ENCODE measurements at regions not wholly inside any gene's neighbourhood (a gene's known extent, or its start where the extent isn't known, plus 50 kb on each side); places are given as distances from the start of the nearest gene placed in this dataset.

DNA sequence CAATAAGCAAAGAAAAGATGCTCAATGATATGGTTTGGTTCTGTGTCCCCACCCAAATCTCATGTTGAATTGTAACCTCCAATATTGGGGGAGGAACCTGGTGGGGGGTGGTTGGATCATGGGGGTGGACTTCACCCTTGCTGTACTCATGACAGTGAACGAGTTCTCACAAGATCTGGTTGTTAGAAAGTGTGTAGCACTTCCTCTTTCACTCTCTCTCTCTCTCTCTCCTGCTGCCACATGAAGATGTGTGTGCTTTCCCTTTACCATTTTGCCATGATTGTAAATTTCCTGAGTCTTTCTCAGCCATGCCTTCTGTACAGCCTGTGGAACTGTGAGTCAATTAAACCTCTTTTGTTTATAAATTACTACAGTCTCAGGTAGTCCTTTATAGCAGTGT, 248.4 kb downstream of the HHIPL2 start:
- Histone ChIP-seq H2AFZ (ENCODE audit: low read length) (no peak overlapping the region), H2BK15ac (ENCODE audit: low read depth, low read length) (no peak overlapping the region), H2BK20ac (ENCODE audit: low read depth, low read length, poor library complexity, severe bottlenecking) (no peak overlapping the region), H3K18ac (ENCODE audit: insufficient read length, low read depth, low read length) (no peak overlapping the region), H4K8ac (replicated peaks; ENCODE audit: insufficient read length, low read depth, low read length) (no peak overlapping the region), H3K23me2 (ENCODE audit: insufficient read length, low read depth, low read length, poor library complexity, severe bottlenecking) (no peaks in the 10 kb centered on the region), H3K27me3 (ENCODE audit: insufficient read depth, low read length) (no peaks in the 10 kb centered on the region), H3K79me2 (ENCODE audit: insufficient read depth, low read length) (no peaks in the 10 kb centered on the region), H3K14ac (ENCODE audit: insufficient read depth, low read length) (no peak overlapping the region), H3K9me3 (ENCODE audit: control insufficient read depth, low read depth, low read length) (no peaks in the 10 kb centered on the region), H3T11ph (ENCODE audit: low read length) (no peak overlapping the region), H3K23ac (ENCODE audit: insufficient read length, low read depth, low read length) (no peak overlapping the region), H4K91ac (ENCODE audit: insufficient read length, low read depth, low read length) (no peak overlapping the region), H3K79me1 (ENCODE audit: insufficient read depth, low read depth, low read length, poor library complexity, severe bottlenecking) (no peaks in the 10 kb centered on the region), H2AK5ac (ENCODE audit: insufficient read length, low read length) (no peak overlapping the region), H3K4ac (ENCODE audit: low read depth, low read length) (no peak overlapping the region), H2BK120ac (ENCODE audit: low read depth, low read length, poor library complexity, severe bottlenecking) (no peak overlapping the region), H2BK12ac (ENCODE audit: insufficient read length, low read depth, low read length) (no peak overlapping the region), H3K27ac (ENCODE audit: insufficient read length, low read depth, low read length) (no peak overlapping the region), H4K5ac (ENCODE audit: insufficient read length, low read depth, low read length) (no peak overlapping the region), H3K9ac (ENCODE audit: extremely low read depth, insufficient read length, low read length) (no peak overlapping the region), H2BK5ac (ENCODE audit: insufficient read length, low read length) (no peak overlapping the region), H3K56ac (ENCODE audit: insufficient read length, low read depth, low read length) (no peak overlapping the region), H4K20me1 (ENCODE audit: control insufficient read depth, insufficient read depth, insufficient read length) (no peaks in the 10 kb centered on the region), H3K4me1 (ENCODE audit: insufficient read depth, low read length) (no peaks in the 10 kb centered on the region), H3K4me2 (ENCODE audit: insufficient read depth, insufficient read length, low read length) (no peak overlapping the region)
- no CpG with 5 or more reads among the region's 1 CpG for WGBS (ENCODE audit: extremely low coverage, insufficient read length, low lambda C conversion rate)
- H3K36me3 Mint-ChIP-seq (ENCODE audit: insufficient read depth in 1 of 3, low read depth in 3 of 3) = peaks cover 0 to 2% (median 0%) of the 10 kb centered on the region in 3 experiments; a peak in 1 of 7 replicates
- no peaks in the 10 kb centered on the region for H3K27me3 Mint-ChIP-seq (ENCODE audit: low read depth)
- DNase-seq = no peak
- H3K27ac Mint-ChIP-seq = no peak overlapping the region
- TF ChIP-seq, protein P1, sequence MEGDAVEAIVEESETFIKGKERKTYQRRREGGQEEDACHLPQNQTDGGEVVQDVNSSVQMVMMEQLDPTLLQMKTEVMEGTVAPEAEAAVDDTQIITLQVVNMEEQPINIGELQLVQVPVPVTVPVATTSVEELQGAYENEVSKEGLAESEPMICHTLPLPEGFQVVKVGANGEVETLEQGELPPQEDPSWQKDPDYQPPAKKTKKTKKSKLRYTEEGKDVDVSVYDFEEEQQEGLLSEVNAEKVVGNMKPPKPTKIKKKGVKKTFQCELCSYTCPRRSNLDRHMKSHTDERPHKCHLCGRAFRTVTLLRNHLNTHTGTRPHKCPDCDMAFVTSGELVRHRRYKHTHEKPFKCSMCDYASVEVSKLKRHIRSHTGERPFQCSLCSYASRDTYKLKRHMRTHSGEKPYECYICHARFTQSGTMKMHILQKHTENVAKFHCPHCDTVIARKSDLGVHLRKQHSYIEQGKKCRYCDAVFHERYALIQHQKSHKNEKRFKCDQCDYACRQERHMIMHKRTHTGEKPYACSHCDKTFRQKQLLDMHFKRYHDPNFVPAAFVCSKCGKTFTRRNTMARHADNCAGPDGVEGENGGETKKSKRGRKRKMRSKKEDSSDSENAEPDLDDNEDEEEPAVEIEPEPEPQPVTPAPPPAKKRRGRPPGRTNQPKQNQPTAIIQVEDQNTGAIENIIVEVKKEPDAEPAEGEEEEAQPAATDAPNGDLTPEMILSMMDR (conservative IDR thresholded peaks at IDR 0.05) = no peak
- peaks cover 12 to 14% of the 10 kb centered on the region in 2 experiments; a peak in 4 of 5 replicates for H3K9me3 Mint-ChIP-seq
- H3K4me1 Mint-ChIP-seq = no peaks in the 10 kb centered on the region
- H3K4me3 Mint-ChIP-seq = no peak overlapping the region
